Hepatocyte (in vitro differentiated cells): ENCODE measurements at regions not wholly inside any gene's neighbourhood (a gene's known extent, or its start where the extent isn't known, plus 50 kb on each side); places are given as distances from the start of the nearest gene placed in this dataset.
"Not testable (repeated sequence)": the region's sequence is repeated elsewhere in the genome, so short reads cannot be mapped to it uniquely, and the experiment has no call there.

Source experiments
- DNase-seq: peaks from one replicate; pipeline ENCODE4 v3.0.0-alpha.2; 2016; ENCODE audit warnings: low spot score
- H2AFZ ChIP-seq: fragments of 200-600 bp; sonication (generic); 2 replicates; pipeline ENCODE4 v1.6.0; 2016; ENCODE audit warnings: antibody characterized with exemption, mild to moderate bottlenecking
- H3K27ac ChIP-seq: fragments of 200-600 bp; sonication (generic); 2 replicates; pipeline ENCODE4 v1.5.1; 2016; ENCODE audit warnings: mild to moderate bottlenecking
- H3K27me3 ChIP-seq: fragments of 200-600 bp; sonication (generic); 2 replicates; pipeline ENCODE4 v1.6.1; 2016
- H3K36me3 ChIP-seq: fragments of 200-600 bp; sonication (generic); replicated peaks from 2 replicates; pipeline ENCODE4 v1.5.1; 2016; ENCODE audit warnings: low read depth; ENCODE audit not compliant: insufficient read depth
- H3K4me1 ChIP-seq: fragments of 200-600 bp; sonication (generic); 2 replicates; pipeline ENCODE4 v1.5.1; 2016; ENCODE audit warnings: mild to moderate bottlenecking, moderate library complexity; ENCODE audit not compliant: insufficient read depth
- H3K4me2 ChIP-seq: fragments of 200-600 bp; sonication (generic); 2 replicates; pipeline ENCODE4 v1.6.0; 2016
- H3K4me3 ChIP-seq: fragments of 200-600 bp; sonication (generic); 2 replicates; pipeline ENCODE4 v1.5.1; 2016; ENCODE audit warnings: mild to moderate bottlenecking
- H3K79me2 ChIP-seq: fragments of 200-600 bp; sonication (generic); 2 replicates; pipeline ENCODE4 v1.6.0; 2017; ENCODE audit warnings: mild to moderate bottlenecking
- H3K9me2 ChIP-seq: fragments of 200-600 bp; sonication (generic); replicated peaks from 2 replicates; pipeline ENCODE4 v1.6.0; 2017; ENCODE audit warnings: mild to moderate bottlenecking; ENCODE audit not compliant: insufficient read depth
- H3K9me3 ChIP-seq: fragments of 200-600 bp; sonication (generic); 2 replicates; pipeline ENCODE4 v1.5.1; 2016; ENCODE audit warnings: low read depth, mild to moderate bottlenecking
- H4K20me1 ChIP-seq: fragments of 200-600 bp; sonication (generic); 2 replicates; pipeline ENCODE4 v1.6.0; 2016; ENCODE audit warnings: mild to moderate bottlenecking; ENCODE audit not compliant: insufficient read depth, poor library complexity, severe bottlenecking
- WGBS: methylation state at CpG from one replicate; pipeline ENCODE4 v1.1.6; 2016; ENCODE audit warnings: low lambda C conversion rate; ENCODE audit errors: missing lambda C conversion rate; 5-methylcytosine and 5-hydroxymethylcytosine counted together

GRCh38 chr14:19132013-19132835 is 165.0 kb downstream of the POTEM start:
- H3K9me2 ChIP-seq: not testable (repeated sequence)

GRCh38 chr14:19132836-19133120 is 165.5 kb downstream of the POTEM start:
- not testable (repeated sequence) for H3K4me2 ChIP-seq, H3K79me2 ChIP-seq, H3K4me3 ChIP-seq, H3K27ac ChIP-seq, H3K36me3 ChIP-seq, H3K9me3 ChIP-seq, H3K27me3 ChIP-seq, DNase-seq, H4K20me1 ChIP-seq, H2AFZ ChIP-seq, H3K9me2 ChIP-seq, H3K4me1 ChIP-seq
- WGBS: no CpG with 5 or more reads among the region's 22 CpGs

More at GRCh38 chr14:19132013-19132835, 165.0 kb downstream of the POTEM start:
- not testable (repeated sequence) for H3K9me3 ChIP-seq, DNase-seq, H3K27me3 ChIP-seq, H3K4me3 ChIP-seq, H3K4me1 ChIP-seq, H4K20me1 ChIP-seq, H3K27ac ChIP-seq, H3K79me2 ChIP-seq, H3K36me3 ChIP-seq, H3K4me2 ChIP-seq, H2AFZ ChIP-seq
- 91% methylated on average over 22 of the region's 45 CpGs for WGBS

- not testable (repeated sequence) for H3K9me2 ChIP-seq, H3K36me3 ChIP-seq, H3K27me3 ChIP-seq, H3K79me2 ChIP-seq, H2AFZ ChIP-seq, H3K9me3 ChIP-seq, H3K4me3 ChIP-seq, H3K4me1 ChIP-seq, H3K27ac ChIP-seq, DNase-seq, H4K20me1 ChIP-seq, H3K4me2 ChIP-seq
- 88% methylated on average over 11 of the region's 23 CpGs for WGBS
These were observed 190.0 kb downstream of the POTEM start for GRCh38 chr14:19157106-19157709.

- H3K4me3 ChIP-seq, H3K79me2 ChIP-seq, H3K4me1 ChIP-seq, H3K27me3 ChIP-seq, H3K4me2 ChIP-seq, H3K9me3 ChIP-seq, H4K20me1 ChIP-seq, H3K9me2 ChIP-seq, DNase-seq, H3K27ac ChIP-seq, H2AFZ ChIP-seq, H3K36me3 ChIP-seq: not testable (repeated sequence)
- WGBS: 89% methylated on average over 17 of the region's 21 CpGs
These were observed 190.8 kb downstream of the POTEM start for GRCh38 chr14:19158012-19158411.

GRCh38 chr14:19158588-19158987 is 191.4 kb downstream of the POTEM start:
- not testable (repeated sequence) for H3K36me3 ChIP-seq, H3K4me1 ChIP-seq, DNase-seq, H4K20me1 ChIP-seq, H2AFZ ChIP-seq, H3K27ac ChIP-seq, H3K9me2 ChIP-seq, H3K27me3 ChIP-seq, H3K9me3 ChIP-seq, H3K4me3 ChIP-seq, H3K79me2 ChIP-seq, H3K4me2 ChIP-seq
- 72% methylated on average over 13 of the region's 18 CpGs for WGBS

GRCh38 chr14:19159003-19159625 is 191.9 kb downstream of the POTEM start:
- not testable (repeated sequence) for H3K4me3 ChIP-seq, H3K9me2 ChIP-seq, H2AFZ ChIP-seq, H3K27me3 ChIP-seq, H4K20me1 ChIP-seq, H3K27ac ChIP-seq, H3K4me2 ChIP-seq, DNase-seq, H3K36me3 ChIP-seq, H3K9me3 ChIP-seq, H3K4me1 ChIP-seq, H3K79me2 ChIP-seq
- WGBS: 81% methylated on average over 21 of the region's 23 CpGs

- DNase-seq, H3K4me1 ChIP-seq, H3K36me3 ChIP-seq, H3K27me3 ChIP-seq, H3K9me3 ChIP-seq, H2AFZ ChIP-seq, H3K27ac ChIP-seq, H3K4me2 ChIP-seq, H3K79me2 ChIP-seq, H3K9me2 ChIP-seq, H4K20me1 ChIP-seq, H3K4me3 ChIP-seq: not testable (repeated sequence)
- WGBS: 40% methylated on average over 1 of the region's 1 CpG
These were observed 193.1 kb downstream of the POTEM start for GRCh38 chr14:19160379-19160778.

GRCh38 chr14:19161251-19162033 is 194.2 kb downstream of the POTEM start:
- not testable (repeated sequence) for H3K4me2 ChIP-seq
- DNase-seq: peak; percentile 4

More at GRCh38 chr14:19161251-19162033, 194.2 kb downstream of the POTEM start:
- H2AFZ ChIP-seq, H3K4me1 ChIP-seq, H3K36me3 ChIP-seq, H3K9me3 ChIP-seq, H3K4me3 ChIP-seq, H3K27ac ChIP-seq, H3K9me2 ChIP-seq, H4K20me1 ChIP-seq, H3K27me3 ChIP-seq, H3K79me2 ChIP-seq: not testable (repeated sequence)
- WGBS: 72% methylated on average over 6 of the region's 6 CpGs
